Midbrain (tissue), 1 donor: ENCODE measurements at regions not wholly inside any gene's neighbourhood (a gene's known extent, or its start where the extent isn't known, plus 50 kb on each side); places are given as distances from the start of the nearest gene placed in this dataset.

Experiments
- DNase-seq: peaks from one replicate; lab custom pipeline; 2025; lab: John Stamatoyannopoulos, UW

DNA sequence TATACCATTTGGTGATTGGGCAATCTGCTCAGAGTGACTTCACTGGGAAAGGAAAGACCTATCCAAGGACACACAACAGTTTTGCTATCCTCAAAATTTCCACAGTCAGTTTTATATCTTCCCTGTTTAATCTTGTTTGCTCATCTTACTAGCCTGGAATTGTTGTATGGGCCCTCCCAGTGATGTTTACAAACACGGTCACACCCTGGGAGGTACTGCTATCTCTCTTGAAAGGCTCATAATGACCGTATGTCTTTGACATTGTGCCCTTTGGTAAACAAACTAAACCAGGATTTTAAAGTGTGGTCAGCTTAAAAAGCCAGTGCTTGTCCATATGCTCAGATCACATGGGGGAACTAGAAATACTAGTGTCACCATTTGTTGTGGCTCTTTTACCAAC lies 277.0 kb downstream of the CDH2 start:
- no peak for DNase-seq

DNA sequence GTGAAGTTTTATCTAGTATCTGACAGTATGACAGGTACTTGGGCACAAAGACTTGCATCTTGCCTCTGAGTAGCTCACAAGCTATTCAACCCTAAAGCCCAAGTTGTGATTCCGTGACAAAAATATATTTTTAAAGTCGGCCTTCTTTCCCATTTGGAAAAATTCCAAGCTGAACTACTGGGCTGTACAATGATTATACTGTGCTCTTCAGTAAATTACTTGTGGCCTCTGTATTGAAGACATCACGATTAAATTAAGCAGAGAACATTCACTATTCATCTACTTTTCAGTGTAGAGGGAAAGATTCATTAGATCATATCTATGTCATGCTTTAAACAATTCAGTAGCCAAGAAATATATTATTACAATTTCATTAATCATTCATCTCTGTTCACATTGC lies 282.2 kb downstream of the CDH2 start:
- no peak for DNase-seq

GRCh38 chr18:27887711-27888495 lies 289.0 kb downstream of the CDH2 start:
- DNase-seq, result no peak

- DNase-seq, result no peak
Measured at GRCh38 chr18:27887287-27887686, 289.6 kb downstream of the CDH2 start.

DNA sequence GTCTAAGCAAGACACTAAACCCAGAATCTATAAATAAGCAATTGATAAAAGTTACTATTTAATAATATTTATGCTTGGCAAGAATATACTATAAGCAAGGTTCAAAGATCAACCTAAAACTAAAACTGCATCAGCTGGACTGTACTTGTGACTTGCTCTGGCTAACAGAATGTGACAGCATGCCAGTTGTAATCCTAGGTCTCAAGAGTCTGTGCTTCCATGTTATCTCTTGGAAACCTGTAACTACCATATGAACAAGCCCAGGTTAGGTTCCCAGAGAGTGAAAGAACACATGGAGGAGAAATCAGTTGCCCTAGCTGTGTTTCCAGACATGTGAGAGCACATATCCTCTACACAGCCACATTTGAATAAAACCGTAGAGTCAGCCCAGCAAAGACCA lies 297.4 kb downstream of the CDH2 start:
- no peak for DNase-seq

DNA sequence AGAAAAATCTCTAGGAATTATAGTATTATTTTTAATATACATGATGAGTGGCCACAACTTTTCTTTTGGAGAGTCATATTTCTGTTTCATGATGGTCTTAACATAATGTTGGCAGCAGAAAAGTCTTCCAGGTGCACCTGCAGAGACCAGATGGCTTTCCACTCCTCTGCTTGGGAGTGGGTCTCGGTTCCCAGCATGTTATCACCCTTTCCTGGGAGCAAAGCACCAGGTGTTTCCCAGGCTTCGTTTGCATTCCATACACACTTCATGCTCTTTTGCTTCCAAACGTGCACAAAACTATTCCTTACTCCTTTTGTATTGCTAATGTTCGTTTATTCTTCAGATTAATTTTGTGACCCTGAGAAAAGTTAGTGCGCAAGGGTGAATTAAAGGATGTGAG lies 305.2 kb downstream of the CDH2 start:
- DNase-seq, result no peak

DNA sequence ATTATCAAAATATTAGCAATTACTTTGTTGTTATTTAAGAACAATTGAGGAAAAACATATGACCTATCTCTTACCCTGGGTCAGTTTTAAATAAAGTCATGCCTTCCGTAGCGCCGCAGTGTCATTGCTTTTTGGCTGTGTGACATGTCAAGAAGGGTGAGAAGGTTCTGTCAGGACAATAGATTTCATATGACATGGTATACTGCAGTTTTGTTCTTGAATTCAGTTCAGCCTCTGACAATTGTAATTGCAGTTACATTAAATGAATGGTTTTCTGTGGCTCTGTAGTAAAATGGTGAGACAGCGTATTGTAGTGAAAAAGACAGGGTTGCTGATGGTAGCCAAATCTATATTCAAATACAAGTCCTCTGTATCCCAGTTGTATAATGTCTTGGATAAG lies 307.2 kb downstream of the CDH2 start:
- no peak for DNase-seq

DNA sequence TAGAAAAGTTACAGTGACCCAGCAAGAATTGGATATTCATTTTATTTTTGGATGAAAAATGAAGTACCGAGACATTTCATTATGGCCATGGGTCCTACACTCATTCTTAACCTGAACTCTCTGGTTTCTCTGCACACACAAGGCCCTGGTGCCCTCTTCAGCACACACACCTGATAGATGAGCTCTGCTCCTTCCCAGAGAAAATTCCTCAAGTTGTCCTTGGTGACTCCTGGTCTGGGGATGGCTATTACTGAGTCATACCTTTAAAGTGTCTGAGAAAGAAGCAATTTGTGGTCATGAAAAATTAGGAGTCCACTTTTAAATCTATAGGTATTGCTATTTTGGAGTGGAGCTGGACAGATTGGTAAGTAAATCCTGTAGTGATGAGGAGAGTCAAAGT lies 311.5 kb downstream of the CDH2 start:
- no peak for DNase-seq

GRCh38 chr18:27863780-27864430 lies 313.0 kb downstream of the CDH2 start:
- no peak for DNase-seq

GRCh38 chr18:27862041-27862682 lies 314.8 kb downstream of the CDH2 start:
- no peak for DNase-seq

DNA sequence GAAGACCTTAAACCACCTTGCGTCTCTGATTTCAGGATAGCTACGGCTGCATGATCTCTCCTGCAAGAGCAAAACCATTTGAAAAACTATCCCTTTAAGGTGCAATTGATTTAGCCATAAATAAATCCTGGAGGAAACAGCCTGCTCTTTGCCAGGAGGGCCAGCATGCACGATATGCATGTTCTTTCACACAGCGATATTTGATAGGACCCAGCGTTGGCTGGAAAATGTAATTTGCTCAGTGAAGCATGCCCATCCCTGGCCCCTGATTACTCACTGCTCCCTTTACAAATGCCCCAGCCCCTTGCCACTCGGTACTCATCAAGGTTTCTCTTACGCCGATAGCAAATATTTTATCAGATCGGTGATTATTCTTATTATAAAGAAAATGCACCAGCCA lies 315.4 kb downstream of the CDH2 start:
- no peak for DNase-seq

DNA sequence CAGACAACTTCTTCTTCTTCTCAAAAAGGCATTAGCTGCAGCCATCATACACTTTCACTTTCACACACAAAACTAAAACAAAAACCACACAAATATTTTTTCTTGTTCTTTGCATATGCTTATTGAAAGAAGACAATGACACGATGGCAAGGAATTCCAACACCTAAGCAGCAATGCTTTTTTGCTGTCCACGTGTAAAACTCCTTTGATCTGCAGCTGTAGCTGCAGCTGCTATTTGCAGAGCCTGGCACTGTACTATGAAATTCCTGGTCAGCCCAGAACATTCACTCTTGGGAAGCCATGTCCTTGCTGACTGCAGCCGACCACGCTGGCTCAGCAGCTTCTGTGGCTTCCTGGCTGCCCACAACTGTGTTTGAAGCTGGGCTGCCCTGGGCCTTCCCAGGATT lies 316.2 kb downstream of the CDH2 start:
- no peak for DNase-seq

DNA sequence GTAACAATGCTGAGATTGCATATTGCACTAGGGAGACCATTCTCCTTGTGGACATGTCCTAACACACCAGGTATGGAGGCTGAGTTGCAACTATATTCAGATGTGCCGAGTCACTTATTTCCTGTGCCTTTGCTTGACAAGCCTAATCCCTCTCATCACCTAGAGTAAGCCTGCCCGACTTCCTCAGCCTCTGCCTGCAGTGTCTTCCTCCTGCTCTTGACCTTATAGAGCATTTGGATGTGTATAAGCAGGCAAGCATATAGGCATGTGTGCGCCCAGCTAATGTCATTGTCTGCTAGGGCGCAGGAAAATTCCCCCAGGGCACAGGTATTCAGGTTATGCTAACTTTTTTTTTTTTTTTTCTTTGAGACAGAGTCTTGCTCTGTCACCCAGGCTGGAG lies 316.9 kb downstream of the CDH2 start:
- DNase-seq, result no peak

GRCh38 chr18:27856820-27857219 lies 320.1 kb downstream of the CDH2 start:
- DNase-seq, result no peak

GRCh38 chr18:27855486-27855885 lies 321.4 kb downstream of the CDH2 start:
- DNase-seq, result no peak

DNA sequence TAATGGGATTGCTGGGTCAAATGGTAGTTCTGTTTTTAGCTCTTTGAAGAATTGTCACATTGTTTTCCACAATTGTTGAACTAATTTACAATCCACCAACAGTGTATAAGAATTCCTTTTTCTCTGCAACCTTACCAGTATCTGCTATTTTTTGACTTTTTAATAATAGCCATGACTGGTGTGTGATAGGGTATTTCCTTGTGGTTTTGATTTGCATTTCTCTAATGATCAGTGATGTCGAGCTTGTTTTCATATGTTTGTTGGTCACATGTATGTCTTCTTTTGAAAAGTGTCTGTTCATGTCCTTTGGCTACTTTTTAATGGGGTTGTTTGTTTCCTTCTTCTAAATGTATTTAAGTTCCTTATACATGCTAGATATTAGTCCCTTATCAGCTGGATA lies 322.3 kb downstream of the CDH2 start:
- no peak for DNase-seq

DNA sequence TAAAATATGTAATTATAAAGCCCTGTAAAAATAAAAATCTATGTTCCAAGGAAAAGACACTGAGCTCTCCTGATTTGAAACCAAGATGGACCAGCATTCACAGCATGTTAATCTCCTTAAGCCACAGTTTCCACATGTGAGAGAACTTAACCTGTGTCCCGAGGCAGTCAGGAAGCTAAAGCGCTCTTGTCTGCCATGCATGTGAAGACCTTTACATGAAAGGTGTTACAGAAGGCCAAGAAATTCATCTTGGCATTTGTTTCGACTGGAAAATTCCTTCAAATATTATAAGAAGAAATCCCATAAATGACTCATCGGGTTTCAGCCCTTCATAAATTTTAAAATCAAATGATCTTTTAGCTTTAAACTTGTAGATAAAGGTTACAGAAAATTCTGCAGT lies 328.6 kb downstream of the CDH2 start:
- DNase-seq, result no peak

DNA sequence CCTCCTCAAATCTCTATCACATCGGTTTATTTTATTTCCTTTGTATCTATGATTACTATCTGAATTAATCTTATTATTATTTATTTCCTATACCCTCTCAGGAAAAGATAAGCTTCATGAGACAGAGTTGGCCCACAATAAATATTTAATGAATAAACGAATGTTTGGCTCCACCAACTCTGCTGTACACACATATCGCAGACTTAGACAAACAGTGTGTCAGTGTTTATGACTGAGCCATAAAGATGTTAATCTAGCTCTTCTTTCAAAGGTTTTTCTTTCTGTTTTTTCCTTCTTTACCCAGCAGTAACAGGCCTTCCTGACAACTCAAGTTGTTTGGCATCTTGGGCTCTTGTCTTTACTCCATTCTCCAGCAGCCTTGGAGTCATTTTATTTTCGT lies 329.5 kb downstream of the CDH2 start:
- DNase-seq, result no peak

GRCh38 chr18:27845897-27846296 lies 331.0 kb downstream of the CDH2 start:
- no peak for DNase-seq

- DNase-seq, result no peak
Measured at GRCh38 chr18:27843783-27844777, 332.9 kb downstream of the CDH2 start.

DNA sequence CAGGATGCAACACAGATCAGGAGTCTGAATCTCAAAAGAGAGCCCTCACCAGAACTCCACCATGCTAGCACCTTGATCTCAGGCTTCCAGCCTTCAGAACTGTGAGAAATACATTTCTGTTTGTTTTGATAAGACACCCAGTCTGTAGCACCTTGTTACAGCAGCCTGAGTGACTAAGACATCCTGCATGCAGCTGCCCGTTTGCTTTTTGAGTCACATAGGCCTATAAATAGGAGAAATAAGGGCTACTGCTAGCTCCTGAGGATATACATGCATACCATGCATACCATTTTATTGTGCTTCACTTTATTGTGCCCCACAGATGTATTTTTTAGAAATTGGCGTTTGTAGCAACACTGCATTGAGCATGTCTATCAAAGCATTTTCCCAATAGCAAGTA lies 337.8 kb downstream of the CDH2 start:
- DNase-seq, result no peak

GRCh38 chr18:27838225-27838624 lies 338.7 kb downstream of the CDH2 start:
- no peak for DNase-seq
